AG10803 (cell line): ENCODE measurements at regions not wholly inside any gene's neighbourhood (a gene's known extent, or its start where the extent isn't known, plus 50 kb on each side); places are given as distances from the start of the nearest gene placed in this dataset.

Experiments used
- DNase-seq: peaks from one replicate; pipeline ENCODE4 v3.0.0; 2010; ENCODE audit warnings: low read depth
- H3K4me3 ChIP-seq: 2 replicates; pipeline ENCODE4 v1.5.1; 2011; ENCODE audit warnings: mild to moderate bottlenecking, low read length, control low read depth
- CTCF ChIP-seq: conservative IDR thresholded peaks from 2 replicates; pipeline ENCODE4 v1.5.1; 2011; ENCODE audit warnings: mild to moderate bottlenecking, low read length, control low read depth, inconsistent platforms

- no peak for TF ChIP-seq CTCF
- no peak for DNase-seq
- no peak overlapping the region for H3K4me3 ChIP-seq
Observed at GRCh38 chr7:68031180-68031943, 1034.7 kb downstream of the TYW1 start.

GRCh38 chr7:68038621-68039314 lies 1042.1 kb downstream of the TYW1 start:
- no peak for TF ChIP-seq CTCF
- DNase-seq: peak; percentile 45
- no peak overlapping the region for H3K4me3 ChIP-seq

GRCh38 chr7:68041554-68041953 lies 1044.9 kb downstream of the TYW1 start:
- TF ChIP-seq CTCF: no peak
- H3K4me3 ChIP-seq: no peak overlapping the region
- peak; percentile 12 for DNase-seq

- H3K4me3 ChIP-seq: no peak overlapping the region
- TF ChIP-seq CTCF: no peak
- DNase-seq: no peak
Observed at GRCh38 chr7:68043546-68043945, 1046.9 kb downstream of the TYW1 start.

- TF ChIP-seq CTCF: no peak
- H3K4me3 ChIP-seq: no peak overlapping the region
- DNase-seq: no peak
Observed at GRCh38 chr7:68050627-68051026, 1054.0 kb downstream of the TYW1 start.

GRCh38 chr7:68058014-68058413 lies 1061.4 kb downstream of the TYW1 start:
- DNase-seq: no peak
- no peak for TF ChIP-seq CTCF
- no peak overlapping the region for H3K4me3 ChIP-seq

- H3K4me3 ChIP-seq: no peak overlapping the region
- no peak for DNase-seq
- TF ChIP-seq CTCF: peak; percentile 56
Observed at GRCh38 chr7:68063171-68063570, 1066.5 kb downstream of the TYW1 start.
